IMR-90 (cell line): ENCODE measurements at regions not wholly inside any gene's neighbourhood (a gene's known extent, or its start where the extent isn't known, plus 50 kb on each side); places are given as distances from the start of the nearest gene placed in this dataset.

Experiments used
- ATAC-seq: fragments of 200-7000 bp; cut with Tn5 transposase; 2 replicates; pipeline ENCODE4 v1.9.1; 2020; ENCODE audit warnings: low read depth, mild to moderate bottlenecking, moderate library complexity
- BruUV-seq: library from RNA; stranded (reverse); fragments of 400-500 nt; replicated peaks from 2 replicates; lab custom pipeline; 2021; lab: Mats Ljungman, UMichigan
- CTCF ChIA-PET: fragments of 300-600 bp; formaldehyde crosslinking; extraction: SDS; loops from one replicate; lab custom pipeline; 2021; ENCODE audit warnings: antibody characterized with exemption; lab: Yijun Ruan, JAX
- POLR2A ChIA-PET: fragments of 300-600 bp; sonication (Branson Sonifier 250); formaldehyde crosslinking; loops from one replicate; lab custom pipeline; 2022; ENCODE audit warnings: antibody characterized with exemption; ENCODE audit not compliant: unreplicated experiment; lab: Charles Lee
- DNase-seq: peaks from one replicate; pipeline ENCODE4 v3.0.0; 2013
- H2AFZ ChIP-seq: replicated peaks from 2 replicates; pipeline ENCODE3; 2013; ENCODE audit warnings: low read length, mild to moderate bottlenecking; ENCODE audit not compliant: poor library complexity
- H2AK5ac ChIP-seq: 2 replicates; pipeline ENCODE4 v1.6.1; 2013; ENCODE audit warnings: low read depth, low read length, inconsistent platforms
- H2AK9ac ChIP-seq: replicated peaks from 2 replicates; pipeline ENCODE3; 2013; ENCODE audit warnings: mild to moderate bottlenecking, low read depth, low read length, moderate library complexity; ENCODE audit not compliant: poor library complexity
- H2BK120ac ChIP-seq: 2 replicates; pipeline ENCODE4 v1.6.1; 2013; ENCODE audit warnings: low read depth, low read length, inconsistent platforms
- H2BK15ac ChIP-seq: 3 replicates; pipeline ENCODE4 v1.6.1; 2013; ENCODE audit warnings: low read depth, low read length, inconsistent platforms
- H2BK20ac ChIP-seq: 2 replicates; pipeline ENCODE4 v1.6.1; 2013; ENCODE audit warnings: low read depth, mild to moderate bottlenecking, inconsistent platforms, low read length, moderate library complexity
- H2BK5ac ChIP-seq: 2 replicates; pipeline ENCODE4 v1.6.1; 2013; ENCODE audit warnings: mild to moderate bottlenecking, low read depth, low read length, inconsistent platforms; ENCODE audit not compliant: poor library complexity, severe bottlenecking
- H3K14ac ChIP-seq: replicated peaks from 2 replicates; pipeline ENCODE4 v1.6.1; 2013; ENCODE audit warnings: low read depth, low read length, inconsistent platforms
- H3K18ac ChIP-seq: 2 replicates; pipeline ENCODE4 v1.6.1; 2013; ENCODE audit warnings: low read depth, low read length, control low read depth
- H3K23ac ChIP-seq: 2 replicates; pipeline ENCODE4 v1.6.1; 2013; ENCODE audit warnings: low read depth, low read length, inconsistent platforms
- H3K27ac ChIP-seq: 2 replicates; pipeline ENCODE4 v1.5.1; 2013; ENCODE audit warnings: mild to moderate bottlenecking, control low read depth, low read length; ENCODE audit not compliant: insufficient read depth
- H3K27me3 ChIP-seq: 2 replicates; pipeline ENCODE4 v1.6.1; 2013; ENCODE audit warnings: low read length; ENCODE audit not compliant: control insufficient read depth, insufficient read depth
- H3K36me3 ChIP-seq: 2 replicates; pipeline ENCODE4 v1.6.1; 2013; ENCODE audit warnings: low read length, mixed read lengths; ENCODE audit not compliant: control insufficient read depth, insufficient read depth
- H3K4ac ChIP-seq: 2 replicates; pipeline ENCODE4 v1.6.1; 2013; ENCODE audit warnings: low read depth, low read length, inconsistent platforms
- H3K4me1 ChIP-seq: 2 replicates; pipeline ENCODE4 v1.6.1; 2013; ENCODE audit warnings: low read length, mixed read lengths; ENCODE audit not compliant: control insufficient read depth, insufficient read depth
- H3K4me2 ChIP-seq: 2 replicates; pipeline ENCODE4 v1.6.1; 2013; ENCODE audit warnings: low read depth, mild to moderate bottlenecking, control low read depth, low read length, moderate library complexity
- H3K4me3 ChIP-seq: 2 replicates; pipeline ENCODE4 v1.5.1; 2013; ENCODE audit warnings: low read depth, mild to moderate bottlenecking, control low read depth, low read length, moderate library complexity; ENCODE audit not compliant: insufficient read depth
- H3K56ac ChIP-seq: 2 replicates; pipeline ENCODE4 v1.6.1; 2013; ENCODE audit warnings: low read length, inconsistent platforms; ENCODE audit not compliant: insufficient read depth; ENCODE audit errors: extremely low read depth
- H3K79me1 ChIP-seq, 2 experiments: 2 replicates each; pipeline ENCODE4 v1.6.1; 2013; ENCODE audit warnings: low read length in 2 of 2, inconsistent platforms in 1 of 2, low read depth in 1 of 2
- H3K9ac ChIP-seq: 2 replicates; pipeline ENCODE4 v1.6.1; 2013; ENCODE audit warnings: low read depth, low read length, control low read depth
- H3K9me1 ChIP-seq: 2 replicates; pipeline ENCODE4 v1.6.1; 2013; ENCODE audit warnings: low read length, inconsistent platforms; ENCODE audit not compliant: insufficient read depth
- H3K9me3 ChIP-seq: 2 replicates; pipeline ENCODE4 v1.6.1; 2013; ENCODE audit warnings: low read length; ENCODE audit not compliant: control insufficient read depth, insufficient read depth
- H4K20me1 ChIP-seq: 2 replicates; pipeline ENCODE4 v1.6.1; 2013; ENCODE audit warnings: low read length, inconsistent platforms; ENCODE audit not compliant: insufficient read depth
- H4K5ac ChIP-seq: 2 replicates; pipeline ENCODE4 v1.6.1; 2013; ENCODE audit warnings: mild to moderate bottlenecking, low read depth, low read length, control low read depth
- H4K8ac ChIP-seq, 2 experiments: 2 replicates each; pipeline ENCODE4 v1.6.1; 2013; ENCODE audit warnings: low read depth in 2 of 2, low read length in 2 of 2, control low read depth in 1 of 2, inconsistent platforms in 1 of 2
- H4K91ac ChIP-seq: 2 replicates; pipeline ENCODE4 v1.6.1; 2013; ENCODE audit warnings: low read depth, low read length, inconsistent platforms; ENCODE audit not compliant: insufficient read depth
- BHLHE40 ChIP-seq: fragments of 150-350 bp; IDR thresholded peaks from 2 replicates; pipeline ENCODE4 v1.6.1; 2016; ENCODE audit warnings: mild to moderate bottlenecking, low read depth, low read length
- CEBPB ChIP-seq: IDR thresholded peaks from 2 replicates; pipeline ENCODE4 v1.6.1; 2012; ENCODE audit warnings: low read depth, low read length, improper control_type of control experiment
- FOS ChIP-seq: fragments of 150-350 bp; IDR thresholded peaks from 2 replicates; pipeline ENCODE4 v1.6.1; 2016; ENCODE audit warnings: low read depth, low read length
- MAFK ChIP-seq: IDR thresholded peaks from 2 replicates; pipeline ENCODE4 v1.6.1; 2012; ENCODE audit warnings: low read depth, low read length, improper control_type of control experiment
- MXI1 ChIP-seq: IDR thresholded peaks from 2 replicates; pipeline ENCODE4 v1.6.1; 2012; ENCODE audit warnings: low read depth, mild to moderate bottlenecking, low read length, moderate library complexity, borderline replicate concordance
- NFE2L2 ChIP-seq: fragments of 150-350 bp; IDR thresholded peaks from 2 replicates; pipeline ENCODE4 v1.6.1; 2016; ENCODE audit warnings: low read depth, mild to moderate bottlenecking, low read length
- POLR2A ChIP-seq: IDR thresholded peaks from 2 replicates; pipeline ENCODE4 v1.6.1; 2012; ENCODE audit warnings: mild to moderate bottlenecking, low read depth, low read length
- RAD21 ChIP-seq: IDR thresholded peaks from 2 replicates; pipeline ENCODE4 v1.6.1; 2012; ENCODE audit warnings: low read length, improper control_type of control experiment
- RCOR1 ChIP-seq: IDR thresholded peaks from 2 replicates; pipeline ENCODE4 v1.6.1; 2012; ENCODE audit warnings: mild to moderate bottlenecking, low read length, improper control_type of control experiment; ENCODE audit not compliant: insufficient replicate concordance
- RFX5 ChIP-seq: IDR thresholded peaks from 2 replicates; pipeline ENCODE4 v1.8.0; 2012; ENCODE audit warnings: low read depth, mild to moderate bottlenecking, low read length, moderate library complexity
- SMC3 ChIP-seq: fragments of 150-350 bp; IDR thresholded peaks from 2 replicates; pipeline ENCODE4 v1.6.1; 2016; ENCODE audit warnings: low read depth, mild to moderate bottlenecking, antibody characterized with exemption, low read length, moderate library complexity
- USF2 ChIP-seq: fragments of 150-350 bp; IDR thresholded peaks from 2 replicates; pipeline ENCODE4 v1.6.1; 2017; ENCODE audit warnings: mild to moderate bottlenecking, antibody characterized with exemption, low read length, low read depth
- WGBS, 2 experiments: methylation state at CpG; one replicate each; pipeline versions ENCODE4 v1.1.5 to v1.1.7; 2013; ENCODE audit warnings: missing lambda C conversion rate in 2 of 2; ENCODE audit not compliant: insufficient read length in 1 of 2; ENCODE audit errors: extremely low coverage in 2 of 2; 5-methylcytosine and 5-hydroxymethylcytosine counted together
- dilution Hi-C: fragments of 300-500 bp; cut with HindIII; formaldehyde crosslinking; loops from one replicate; pipeline ENCODE4 v1.14.3; 2018; ENCODE audit warnings: low sequenced_read_pairs; ENCODE audit not compliant: unreplicated experiment
- in situ Hi-C: fragments of 300-500 bp; cut with MboI; formaldehyde crosslinking; loops from 3 replicates; pipeline ENCODE4 v1.14.3; 2019; ENCODE audit warnings: low sequenced_read_pairs, inconsistent platforms, mixed read lengths
- intact Hi-C: fragments of 100-400 bp; cut with micrococcal nuclease; formaldehyde crosslinking; loops from 2 replicates; pipeline ENCODE4 v1.10.0; 2022

DNA sequence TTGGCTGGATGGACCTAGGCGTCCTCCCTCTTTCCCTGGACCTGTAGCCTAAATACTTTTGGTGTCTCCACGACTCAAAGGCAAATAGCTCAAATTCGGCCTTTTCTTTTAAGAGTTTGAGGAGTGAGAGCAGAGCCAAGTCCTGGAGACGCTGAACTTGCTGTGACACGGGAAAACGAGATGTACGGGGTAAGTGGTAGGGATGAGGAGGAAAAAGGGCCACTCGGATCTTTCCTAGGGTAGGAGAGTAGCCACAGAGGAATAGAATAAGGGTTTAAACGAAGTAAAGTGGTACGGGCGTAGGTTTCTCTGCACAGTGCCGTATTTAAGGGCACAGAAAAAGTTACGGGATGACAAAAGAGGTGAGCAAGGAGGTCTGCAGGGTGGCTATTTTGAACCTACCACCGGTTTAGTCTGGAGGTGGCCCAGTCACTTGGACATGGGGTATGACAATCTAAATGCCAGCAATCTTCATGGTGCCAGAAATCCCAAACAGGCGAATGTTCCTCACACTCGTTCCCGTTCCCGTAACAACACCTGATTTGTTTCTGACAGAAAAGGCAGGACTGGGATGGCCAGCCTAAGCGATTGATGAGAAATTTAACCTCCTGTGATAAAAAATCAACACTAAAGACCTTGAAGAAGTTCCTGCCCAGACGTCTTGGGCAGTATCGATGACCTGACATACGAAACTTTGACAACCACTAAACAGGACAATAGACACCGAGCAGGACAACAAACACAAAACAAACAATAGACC lies 149.3 kb downstream of the TRIM27 start:
- ChIA-PET CTCF (no interaction called here), POLR2A (no interaction called here)
- Histone ChIP-seq H2AFZ (no peak overlapping the region), H3K36me3 (no peaks in the 10 kb centered on the region), H3K4me1 (no peaks in the 10 kb centered on the region), H3K9me1 (no peaks in the 10 kb centered on the region), H4K5ac (no peak overlapping the region), H4K8ac (no peak overlapping the region), H2BK120ac (no peak overlapping the region), H3K4ac (no peak overlapping the region), H4K91ac (no peak overlapping the region), H3K4me3 (no peak overlapping the region), H3K14ac (no peak overlapping the region), H3K9ac (no peak overlapping the region), H3K27me3 (peaks cover 68% of the 10 kb centered on the region), H3K56ac (no peak overlapping the region), H4K20me1 (no peaks in the 10 kb centered on the region), H3K79me1 (no peaks in the 10 kb centered on the region), H3K9me3 (no peaks in the 10 kb centered on the region), H3K4me2 (no peak overlapping the region), H2BK20ac (no peak overlapping the region), H2AK9ac (no peak overlapping the region), H3K18ac (no peak overlapping the region), H2BK5ac (no peak overlapping the region), H3K27ac (no peak overlapping the region), H3K23ac (no peak overlapping the region), H2BK15ac (no peak overlapping the region), H2AK5ac (no peak overlapping the region)
- DNase-seq (no peak), ATAC-seq (no peak)
- WGBS, 2 experiments: 3% methylated on average over 6 of the region's 23 CpGs; no CpG with 5 or more reads in 1 of the 2 experiments
- intact Hi-C loops (no loop called here), dilution Hi-C loops (no loop called here), in situ Hi-C loops (no loop called here)
- TF ChIP-seq RCOR1: no peak
- TF ChIP-seq NFE2L2: no peak
- TF ChIP-seq FOS: no peak
- no peak for TF ChIP-seq RFX5
- TF ChIP-seq RAD21: no peak
- no peak for TF ChIP-seq SMC3
- no peak for TF ChIP-seq USF2
- no peak for TF ChIP-seq MAFK
- no peak for TF ChIP-seq BHLHE40
- no peak for TF ChIP-seq POLR2A
- TF ChIP-seq CEBPB: no peak
- TF ChIP-seq MXI1: no peak
- BruUV-seq: no TSS peak
